ENCODE measurements at regions not wholly inside any gene's neighbourhood (a gene's known extent, or its start where the extent isn't known, plus 50 kb on each side); places are given as distances from the start of the nearest gene placed in this dataset.
A peak's percentile ranks its signal among the peaks of the same experiment; 100 is the strongest.

- no peak for DNase-seq
Observed at GRCh38 chr11:115739146-115739545, 234.9 kb upstream of the CADM1 start.

- DNase-seq, result no peak
Observed at GRCh38 chr11:115737875-115738274, 233.7 kb upstream of the CADM1 start.

GRCh38 chr11:115736146-115736545 is 231.9 kb upstream of the CADM1 start:
- DNase-seq, result no peak

- DNase-seq, result peak; percentile 25
Observed at GRCh38 chr11:115724666-115725065, 220.5 kb upstream of the CADM1 start.

- no peak for DNase-seq
Observed at GRCh38 chr11:115722711-115723110, 218.5 kb upstream of the CADM1 start.

- no peak for DNase-seq
Observed at GRCh38 chr11:115721296-115721995, 217.2 kb upstream of the CADM1 start.

GRCh38 chr11:115720602-115721245 is 216.5 kb upstream of the CADM1 start:
- no peak for DNase-seq

- DNase-seq, result no peak
Observed at GRCh38 chr11:115718945-115719344, 214.7 kb upstream of the CADM1 start.

- no peak for DNase-seq
Observed at GRCh38 chr11:115718106-115718505, 213.9 kb upstream of the CADM1 start.

GRCh38 chr11:115716601-115717529 is 212.7 kb upstream of the CADM1 start:
- DNase-seq, result no peak

- DNase-seq, result no peak
Observed at GRCh38 chr11:115716080-115716479, 211.9 kb upstream of the CADM1 start.

GRCh38 chr11:115715251-115715770 is 211.1 kb upstream of the CADM1 start:
- no peak for DNase-seq

GRCh38 chr11:115712296-115712695 is 208.1 kb upstream of the CADM1 start:
- DNase-seq, result no peak

GRCh38 chr11:115710980-115711379 is 206.8 kb upstream of the CADM1 start:
- no peak for DNase-seq

GRCh38 chr11:115710426-115710825 is 206.2 kb upstream of the CADM1 start:
- DNase-seq, result no peak

GRCh38 chr11:115709297-115709696 is 205.1 kb upstream of the CADM1 start:
- no peak for DNase-seq

- DNase-seq, result no peak
Observed at GRCh38 chr11:115707180-115707905, 203.1 kb upstream of the CADM1 start.

- no peak for DNase-seq
Observed at GRCh38 chr11:115706626-115707135, 202.5 kb upstream of the CADM1 start.

GRCh38 chr11:115705200-115705599 is 201.0 kb upstream of the CADM1 start:
- no peak for DNase-seq

- DNase-seq, result no peak
Observed at GRCh38 chr11:115700981-115701875, 197.0 kb upstream of the CADM1 start.

- DNase-seq, result no peak
Observed at GRCh38 chr11:115700496-115700895, 196.3 kb upstream of the CADM1 start.

Measured in EL (cell line).